Spinal cord (tissue), 9 donors: ENCODE measurements at regions not wholly inside any gene's neighbourhood (a gene's known extent, or its start where the extent isn't known, plus 50 kb on each side); places are given as distances from the start of the nearest gene placed in this dataset.

Experiments
- DNase-seq, 6 donors: peaks; one replicate each; pipeline versions ENCODE4 v3.0.0 to v3.0.0-alpha.2; 2013 to 2015; ENCODE audit warnings: low spot score in 6 of 6, low read depth in 4 of 6
- H3K27ac ChIP-seq: one replicate; pipeline ENCODE4 v1.5.1; 2013; ENCODE audit warnings: low read depth, low read length, control low read depth
- H3K27me3 ChIP-seq: one replicate; pipeline ENCODE4 v1.6.1; 2013; ENCODE audit warnings: low read length; ENCODE audit not compliant: control insufficient read depth, insufficient read depth
- H3K36me3 ChIP-seq: one replicate; pipeline ENCODE4 v1.6.1; 2013; ENCODE audit warnings: low read length; ENCODE audit not compliant: control insufficient read depth, insufficient read depth
- H3K4me1 ChIP-seq: one replicate; pipeline ENCODE4 v1.6.1; 2013; ENCODE audit warnings: low read length; ENCODE audit not compliant: control insufficient read depth, insufficient read depth
- H3K4me3 ChIP-seq: one replicate; pipeline ENCODE4 v1.5.1; 2013; ENCODE audit warnings: low read depth, low read length, control low read depth
- H3K9me3 ChIP-seq: one replicate; pipeline ENCODE4 v1.6.1; 2013; ENCODE audit warnings: low read length; ENCODE audit not compliant: control insufficient read depth, insufficient read depth
- WGBS: methylation state at CpG from one replicate; pipeline ENCODE4 v1.1.5; 2013; ENCODE audit warnings: missing lambda C conversion rate; ENCODE audit not compliant: insufficient coverage; 5-methylcytosine and 5-hydroxymethylcytosine counted together
- donor health status: healthy.

DNA sequence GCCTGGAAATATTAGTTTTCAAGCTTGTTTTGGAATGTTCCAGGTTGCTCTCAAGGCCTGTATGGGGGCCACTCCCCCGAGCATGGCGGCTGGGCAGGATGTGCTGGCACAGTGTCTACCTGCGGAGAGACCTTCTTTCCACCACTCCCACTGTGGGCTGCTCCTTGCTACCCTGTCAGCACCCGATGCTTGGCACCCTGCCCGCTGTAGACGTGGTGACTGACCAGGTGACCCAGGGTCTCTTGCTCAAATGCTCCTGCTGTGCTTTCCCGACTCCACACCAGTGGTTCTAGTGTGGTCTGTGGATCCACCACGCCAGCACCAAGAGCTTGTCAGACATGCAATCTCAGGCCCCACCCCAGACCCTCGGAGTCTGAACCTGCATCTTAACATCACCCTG is 213.3 kb downstream of the SH3BP4 start:
- no peak for DNase-seq
- no peak overlapping the region for H3K4me3 ChIP-seq
- no peaks in the 10 kb centered on the region for H3K9me3 ChIP-seq
- H3K27ac ChIP-seq = no peak overlapping the region
- no peaks in the 10 kb centered on the region for H3K27me3 ChIP-seq
- 91% methylated on average over 9 of the region's 9 CpGs for WGBS
- H3K4me1 ChIP-seq = peaks cover 11% of the 10 kb centered on the region
- no peaks in the 10 kb centered on the region for H3K36me3 ChIP-seq

DNA sequence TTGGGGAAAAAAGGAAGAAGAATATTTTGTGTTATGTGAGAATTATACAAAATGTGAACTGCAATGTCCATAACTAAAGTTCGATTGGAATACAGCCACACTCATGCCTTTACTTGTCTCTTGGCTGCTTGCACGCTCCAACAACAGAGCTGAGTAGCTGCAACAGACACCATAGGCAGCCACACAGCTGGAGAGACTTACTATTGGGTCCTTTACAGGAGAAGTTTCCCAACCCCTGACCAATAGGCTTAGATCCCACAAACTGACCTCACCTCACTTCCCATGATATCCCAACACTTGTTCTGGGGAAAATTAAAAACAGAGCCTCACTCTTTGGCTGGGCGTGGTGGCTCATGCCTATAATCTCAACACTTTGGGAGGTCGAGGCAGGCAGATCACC is 213.8 kb downstream of the SH3BP4 start:
- no peak overlapping the region for H3K27ac ChIP-seq
- no peak for DNase-seq
- H3K4me1 ChIP-seq = peaks cover 13% of the 10 kb centered on the region
- H3K9me3 ChIP-seq = no peaks in the 10 kb centered on the region
- H3K4me3 ChIP-seq = no peak overlapping the region
- 92% methylated on average over 3 of the region's 4 CpGs for WGBS
- no peaks in the 10 kb centered on the region for H3K27me3 ChIP-seq
- H3K36me3 ChIP-seq = no peaks in the 10 kb centered on the region

DNA sequence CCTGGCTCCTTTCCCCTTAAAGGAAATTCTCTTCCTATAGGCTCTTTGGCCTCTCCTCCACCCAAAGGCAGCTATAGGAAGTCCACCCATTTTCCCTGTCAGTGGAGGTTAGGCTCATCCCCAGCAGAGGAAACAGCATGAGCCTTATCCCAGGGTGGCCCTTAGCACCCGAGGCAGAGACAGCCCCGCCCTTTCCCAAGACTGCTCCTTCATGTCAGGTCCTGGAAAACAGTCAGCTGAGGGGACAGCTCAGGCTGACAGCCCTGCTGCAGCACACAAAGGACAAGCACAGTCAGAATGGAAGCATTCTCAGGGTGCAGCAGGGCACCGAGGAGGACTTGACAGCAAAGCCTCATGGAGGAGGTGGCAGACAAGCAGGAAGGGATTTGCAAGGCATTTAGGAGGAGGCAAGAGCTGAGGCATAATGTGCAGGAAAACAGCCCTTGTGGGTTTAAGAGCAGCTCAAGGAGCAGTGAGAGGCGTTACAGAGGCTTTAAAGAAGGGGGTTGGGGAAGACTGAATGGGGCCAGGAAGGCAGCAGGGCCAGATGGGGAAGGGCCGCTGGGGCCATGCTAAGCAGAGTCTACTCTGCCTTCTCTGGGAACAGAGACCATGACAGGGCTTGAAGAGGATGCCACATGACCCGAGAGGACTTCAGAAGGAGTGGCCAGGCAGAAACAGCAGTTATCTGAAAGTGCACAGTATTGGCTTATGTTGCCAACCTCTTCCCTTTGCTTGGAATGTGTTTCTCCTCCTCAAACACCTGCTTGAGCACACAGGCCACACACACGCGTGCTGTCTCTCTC is 216.6 kb downstream of the SH3BP4 start:
- H3K27me3 ChIP-seq = no peaks in the 10 kb centered on the region
- H3K4me1 ChIP-seq = peaks cover 20% of the 10 kb centered on the region
- no peak for DNase-seq
- H3K27ac ChIP-seq = no peak overlapping the region
- no peak overlapping the region for H3K4me3 ChIP-seq
- no peaks in the 10 kb centered on the region for H3K36me3 ChIP-seq
- H3K9me3 ChIP-seq = no peaks in the 10 kb centered on the region
- WGBS = 67% methylated on average over 6 of the region's 8 CpGs

DNA sequence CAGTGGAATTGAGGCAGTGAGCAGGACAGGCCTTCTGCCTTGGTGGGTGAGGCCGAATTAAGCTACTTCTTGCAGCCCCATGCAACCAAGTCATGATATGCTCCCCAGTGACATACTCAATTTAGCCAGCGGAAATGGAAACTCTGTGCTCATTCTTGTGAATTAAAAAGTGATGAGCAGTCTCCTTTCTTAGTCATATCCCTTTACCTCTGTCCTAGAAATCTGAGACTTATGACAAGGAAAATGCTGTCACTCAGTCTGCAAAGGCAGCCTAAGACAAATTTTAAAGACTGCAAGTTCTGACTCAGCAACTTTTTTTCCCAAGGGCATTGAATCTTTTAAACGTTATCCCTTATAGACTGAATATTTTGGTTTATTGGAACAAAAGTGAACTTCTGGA is 218.2 kb downstream of the SH3BP4 start:
- H3K27ac ChIP-seq = no peak overlapping the region
- peaks cover 20% of the 10 kb centered on the region for H3K4me1 ChIP-seq
- H3K27me3 ChIP-seq = no peaks in the 10 kb centered on the region
- H3K36me3 ChIP-seq = no peaks in the 10 kb centered on the region
- no peak for DNase-seq
- WGBS = 60% methylated on average over 1 of the region's 3 CpGs
- no peak overlapping the region for H3K4me3 ChIP-seq
- H3K9me3 ChIP-seq = no peaks in the 10 kb centered on the region

DNA sequence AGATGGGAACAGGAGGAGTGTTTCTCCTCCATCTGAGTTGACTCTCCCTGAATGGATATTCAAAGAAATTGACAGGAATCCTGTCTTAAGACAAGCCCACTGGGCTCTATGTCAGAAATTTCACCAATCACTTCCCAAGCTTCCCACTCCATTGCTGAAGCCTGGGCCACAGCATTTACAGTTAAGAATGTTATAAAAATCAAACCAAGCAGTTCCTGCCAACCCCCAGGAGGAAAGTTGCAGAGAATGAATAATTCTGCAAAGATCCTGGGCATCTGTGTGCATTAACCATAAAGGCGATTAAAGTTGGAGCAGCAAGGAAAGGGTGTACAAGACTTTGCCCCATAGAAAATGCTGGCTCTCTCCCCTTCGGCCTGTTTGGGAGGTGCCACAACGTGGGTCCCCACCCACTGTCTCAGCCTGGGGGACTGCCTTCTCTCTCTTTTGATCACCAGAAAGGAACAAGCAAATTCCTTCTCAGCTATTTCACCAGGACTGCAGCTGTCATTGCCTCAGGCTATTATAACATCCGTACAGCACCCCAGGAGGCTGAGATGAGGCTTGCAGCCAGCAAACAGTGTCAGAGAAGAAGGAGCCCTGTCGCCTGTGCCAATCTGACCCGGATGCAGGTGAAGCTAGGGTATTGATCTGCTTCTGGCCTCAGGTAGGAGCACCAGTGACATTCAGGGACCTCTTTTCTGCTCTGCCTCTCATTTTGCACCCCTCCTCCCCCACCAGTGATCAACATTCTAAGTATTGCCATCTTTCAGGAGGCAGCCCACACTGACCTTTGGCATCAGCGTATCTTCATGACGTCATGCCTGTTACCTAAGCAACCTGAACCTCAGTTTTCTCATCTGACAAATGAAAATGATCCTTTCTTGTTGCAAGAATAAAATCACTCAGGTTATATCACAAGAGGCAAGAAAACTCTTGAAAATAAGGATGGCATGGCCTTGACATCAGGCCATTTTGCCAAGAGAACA is 219.0 kb downstream of the SH3BP4 start:
- Histone ChIP-seq H3K36me3 (no peaks in the 10 kb centered on the region), H3K4me1 (peaks cover 20% of the 10 kb centered on the region), H3K4me3 (no peak overlapping the region), H3K27ac (no peak overlapping the region), H3K27me3 (no peaks in the 10 kb centered on the region), H3K9me3 (no peaks in the 10 kb centered on the region)
- peak in 5 of 6 donors; percentile 33 to 89 (median 38) for DNase-seq
- 1% methylated on average over 6 of the region's 8 CpGs for WGBS

DNA sequence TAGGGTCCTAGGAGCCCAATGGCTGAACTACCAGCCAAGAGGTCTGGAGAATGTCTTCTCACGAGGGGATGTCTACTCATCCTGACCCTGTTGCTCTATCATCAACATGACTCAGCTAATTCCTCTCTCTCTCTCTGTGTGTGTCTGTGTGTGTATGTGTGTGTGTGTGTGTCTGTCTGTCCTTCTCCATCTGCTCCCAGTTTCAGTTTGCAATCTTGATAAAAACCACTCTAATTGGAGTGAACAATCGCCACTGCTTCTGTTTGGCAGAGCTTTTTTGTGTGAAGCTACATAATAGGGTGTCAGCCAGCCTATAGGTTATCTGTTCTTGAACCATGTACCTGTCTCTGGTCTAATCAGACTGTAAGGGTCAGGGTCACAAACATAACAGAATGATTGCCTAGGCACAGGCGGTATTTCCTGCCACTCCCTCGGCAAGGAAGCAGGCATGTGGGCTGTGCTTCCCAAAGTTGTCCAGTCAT is 219.8 kb downstream of the SH3BP4 start:
- no peak overlapping the region for H3K27ac ChIP-seq
- H3K4me1 ChIP-seq = peaks cover 20% of the 10 kb centered on the region
- H3K9me3 ChIP-seq = no peaks in the 10 kb centered on the region
- no peak overlapping the region for H3K4me3 ChIP-seq
- 95% methylated on average over 3 of the region's 4 CpGs for WGBS
- H3K27me3 ChIP-seq = no peaks in the 10 kb centered on the region
- H3K36me3 ChIP-seq = no peaks in the 10 kb centered on the region
- DNase-seq = no peak

DNA sequence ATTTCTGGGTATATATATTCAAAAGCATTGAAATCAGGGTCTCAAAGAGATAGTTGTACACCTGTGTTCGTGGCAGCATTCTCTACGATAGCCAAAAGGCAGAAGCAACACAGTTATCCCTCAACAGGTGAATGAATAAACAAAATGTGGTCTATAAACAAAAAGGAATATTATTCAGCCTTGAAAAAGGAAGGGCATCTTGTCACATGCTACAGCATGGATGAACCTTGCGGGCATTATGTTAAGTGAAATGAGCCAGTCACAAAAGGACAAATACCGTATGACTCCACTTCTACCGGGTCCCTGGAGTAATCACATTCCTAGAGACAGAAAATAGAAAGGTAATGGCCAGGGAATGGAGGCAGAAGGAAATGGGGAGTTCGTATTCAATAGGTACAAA is 228.8 kb downstream of the SH3BP4 start:
- no peaks in the 10 kb centered on the region for H3K4me1 ChIP-seq
- no peak for DNase-seq
- no peak overlapping the region for H3K4me3 ChIP-seq
- no peak overlapping the region for H3K27ac ChIP-seq
- H3K27me3 ChIP-seq = no peaks in the 10 kb centered on the region
- H3K36me3 ChIP-seq = no peaks in the 10 kb centered on the region
- WGBS = 94% methylated on average over 2 of the region's 6 CpGs
- H3K9me3 ChIP-seq = no peaks in the 10 kb centered on the region

DNA sequence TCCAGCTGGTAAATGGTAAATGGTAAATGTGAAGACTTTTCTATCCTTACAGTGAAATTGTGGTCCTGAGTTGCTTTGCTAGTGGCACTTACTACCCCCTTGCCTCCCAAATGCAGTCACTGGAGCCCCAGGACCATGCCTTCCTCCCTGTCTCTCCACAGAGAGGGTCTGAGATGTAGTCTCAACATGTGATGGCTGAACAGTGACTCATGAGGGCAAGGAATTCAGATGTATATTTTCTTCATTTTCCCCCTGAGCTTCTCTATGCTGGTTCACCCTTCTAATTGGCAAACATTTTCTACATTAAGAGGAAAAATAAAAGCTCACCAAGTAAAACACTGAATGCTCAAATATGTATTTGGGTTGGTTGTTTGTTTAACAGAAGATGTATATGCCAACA is 232.0 kb downstream of the SH3BP4 start:
- no peak overlapping the region for H3K4me3 ChIP-seq
- no peaks in the 10 kb centered on the region for H3K27me3 ChIP-seq
- H3K9me3 ChIP-seq = no peaks in the 10 kb centered on the region
- no peak overlapping the region for H3K27ac ChIP-seq
- no peaks in the 10 kb centered on the region for H3K4me1 ChIP-seq
- H3K36me3 ChIP-seq = no peaks in the 10 kb centered on the region
- no peak for DNase-seq

DNA sequence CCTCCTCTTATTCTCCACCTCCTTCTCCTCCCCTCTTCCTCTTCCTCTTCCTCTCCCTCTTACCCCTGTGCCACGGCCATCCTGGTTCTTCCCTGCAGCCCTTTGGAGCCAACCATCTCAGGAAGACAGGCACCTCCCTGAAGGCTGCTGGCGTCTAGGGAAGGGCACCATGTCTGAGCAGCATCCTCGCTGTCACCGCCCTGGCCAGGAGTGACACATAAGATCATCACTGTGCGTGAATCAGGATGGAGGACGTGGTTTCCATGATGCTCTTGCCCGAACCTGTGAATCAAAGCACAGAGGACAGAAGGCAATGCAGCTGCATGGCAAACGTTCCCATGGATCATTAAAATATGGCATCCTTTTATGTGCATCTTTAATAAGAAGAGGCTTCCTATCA is 236.0 kb downstream of the SH3BP4 start:
- DNase-seq = no peak
- peaks cover 4% of the 10 kb centered on the region for H3K4me1 ChIP-seq
- no peak overlapping the region for H3K4me3 ChIP-seq
- no peaks in the 10 kb centered on the region for H3K27me3 ChIP-seq
- H3K27ac ChIP-seq = no peak overlapping the region
- 94% methylated on average over 7 of the region's 8 CpGs for WGBS
- no peaks in the 10 kb centered on the region for H3K9me3 ChIP-seq
- no peaks in the 10 kb centered on the region for H3K36me3 ChIP-seq
